Body of pancreas (tissue), 4 donors: ENCODE measurements at regions not wholly inside any gene's neighbourhood (a gene's known extent, or its start where the extent isn't known, plus 50 kb on each side); places are given as distances from the start of the nearest gene placed in this dataset.

Source experiments
- ATAC-seq: fragments of 150-250 bp; one replicate; pipeline ENCODE4 v1.9.1; 2016
- DNase-seq, 4 donors: peaks; one replicate each; pipeline ENCODE4 v3.0.0-alpha.2; 2019
- H3K27ac ChIP-seq, 4 donors: fragments of 200-600 bp; sonication (generic); 1 replicate in 3 of 4; 2 replicates in 1 of 4; pipeline versions ENCODE4 v1.5.1 to v1.6.1; 2016 to 2019; ENCODE audit warnings: mild to moderate bottlenecking in 1 of 4, mixed read lengths in 1 of 4, moderate library complexity in 1 of 4
- H3K27me3 ChIP-seq, 2 donors: fragments of 200-600 bp; sonication (generic); one replicate each; pipeline ENCODE4 v1.6.0; 2016; ENCODE audit warnings: mild to moderate bottlenecking in 1 of 2
- H3K36me3 ChIP-seq, 2 donors: fragments of 200-600 bp; sonication (generic); replicated peaks in 1 of 2; 2 replicates each; pipeline ENCODE4 v1.5.1; 2016; ENCODE audit warnings: low read depth in 2 of 2; ENCODE audit not compliant: insufficient read depth in 1 of 2
- H3K4me1 ChIP-seq: fragments of 200-600 bp; sonication (generic); one replicate; pipeline ENCODE4 v1.6.0; 2016
- H3K4me3 ChIP-seq, 2 donors: fragments of 200-600 bp; sonication (generic); 1 replicate in 1 of 2; 2 replicates in 1 of 2; pipeline ENCODE4 v1.5.1; 2016 to 2019
- H3K9me3 ChIP-seq, 3 donors: fragments of 200-600 bp; sonication (generic); 1 replicate in 2 of 3; 2 replicates in 1 of 3; pipeline ENCODE4 v1.5.1; 2016
- CTCF ChIP-seq, 7 experiments: fragments of 450-650 bp in 4 of 7; fragments of 200-600 bp in 3 of 7; sonication (generic) in 3 of 7; IDR thresholded peaks; one replicate each; pipeline ENCODE4 v1.5.1; 2016 to 2019; ENCODE audit warnings: antibody characterized with exemption in 7 of 7
- POLR2A ChIP-seq, 3 donors: fragments of 450-650 bp; IDR thresholded peaks; one replicate each; pipeline ENCODE4 v1.6.1; 2016; ENCODE audit warnings: antibody characterized with exemption in 3 of 3, mild to moderate bottlenecking in 2 of 3
- WGBS, 2 donors: methylation state at CpG; one replicate each; pipeline ENCODE4 v1.1.5; 2017; 5-methylcytosine and 5-hydroxymethylcytosine counted together
- intact Hi-C: fragments of 100-400 bp; cut with DNase I; formaldehyde crosslinking; loops from one replicate; pipeline ENCODE4 v1.15.1; 2023

DNA sequence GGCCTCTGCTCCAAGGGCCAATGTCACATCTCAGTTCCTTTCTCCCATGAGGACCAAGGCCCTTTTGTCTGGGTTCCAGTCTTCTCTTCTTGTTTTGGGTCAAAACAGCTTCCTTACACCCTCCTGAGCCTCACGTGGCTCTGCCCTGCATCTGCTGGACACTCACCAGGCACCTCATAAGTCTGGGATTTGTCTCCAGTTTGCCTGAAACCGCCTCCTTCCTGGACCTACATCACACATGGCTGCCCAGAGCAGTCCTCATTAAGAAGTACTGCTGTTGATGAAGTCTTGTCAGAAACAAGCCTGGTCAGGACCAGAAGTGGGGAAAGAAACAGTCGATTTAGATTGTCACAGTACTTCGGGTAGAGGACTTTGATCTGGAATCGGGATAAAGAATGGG lies 173.4 kb upstream of the BMPER start:
- ATAC-seq (no peak), DNase-seq (no peak)
- Histone ChIP-seq H3K27ac (no peak overlapping the region), H3K4me3 (no peak overlapping the region), H3K9me3 (no peaks in the 10 kb centered on the region), H3K27me3 (no peaks in the 10 kb centered on the region), H3K36me3 (no peaks in the 10 kb centered on the region), H3K4me1 (peaks cover 7% of the 10 kb centered on the region)
- intact Hi-C loops: no loop called here
- TF ChIP-seq CTCF (IDR thresholded peaks at IDR 0.05) (no peak), POLR2A (IDR thresholded peaks at IDR 0.05) (no peak)
- WGBS, 2 donors: 84 to 87% methylated on average over 5 of the region's 5 CpGs

GRCh38 chr7:33732462-33732861 lies 172.9 kb upstream of the BMPER start:
- TF ChIP-seq CTCF (IDR thresholded peaks at IDR 0.05) (no peak), POLR2A (IDR thresholded peaks at IDR 0.05) (no peak)
- 82 to 83% methylated on average over 2 of the region's 2 CpGs for WGBS, 2 donors
- H3K9me3 ChIP-seq: no peaks in the 10 kb centered on the region
- DNase-seq (no peak), ATAC-seq (no peak)
- intact Hi-C loops: no loop called here
- no peak overlapping the region for H3K4me3 ChIP-seq
- H3K4me1 ChIP-seq: peaks cover 7% of the 10 kb centered on the region
- H3K27me3 ChIP-seq: no peaks in the 10 kb centered on the region
- H3K36me3 ChIP-seq: no peaks in the 10 kb centered on the region
- no peak overlapping the region for H3K27ac ChIP-seq

GRCh38 chr7:33733870-33734650 lies 171.3 kb upstream of the BMPER start:
- intact Hi-C loops: no loop called here
- ATAC-seq (peak; percentile 94), DNase-seq (peak; percentile 60 to 72 (median 64))
- WGBS, 2 donors: 60 to 66% methylated on average over 16 of the region's 16 CpGs
- H3K4me3 ChIP-seq: no peak overlapping the region
- TF ChIP-seq CTCF (IDR thresholded peaks at IDR 0.05) (no peak), POLR2A (IDR thresholded peaks at IDR 0.05) (peak in 1 of 3 donors; percentile 34)
- H3K27me3 ChIP-seq: no peaks in the 10 kb centered on the region
- no peak overlapping the region for H3K27ac ChIP-seq
- H3K36me3 ChIP-seq: no peaks in the 10 kb centered on the region
- no peaks in the 10 kb centered on the region for H3K9me3 ChIP-seq
- H3K4me1 ChIP-seq: peaks cover 7% of the 10 kb centered on the region

DNA sequence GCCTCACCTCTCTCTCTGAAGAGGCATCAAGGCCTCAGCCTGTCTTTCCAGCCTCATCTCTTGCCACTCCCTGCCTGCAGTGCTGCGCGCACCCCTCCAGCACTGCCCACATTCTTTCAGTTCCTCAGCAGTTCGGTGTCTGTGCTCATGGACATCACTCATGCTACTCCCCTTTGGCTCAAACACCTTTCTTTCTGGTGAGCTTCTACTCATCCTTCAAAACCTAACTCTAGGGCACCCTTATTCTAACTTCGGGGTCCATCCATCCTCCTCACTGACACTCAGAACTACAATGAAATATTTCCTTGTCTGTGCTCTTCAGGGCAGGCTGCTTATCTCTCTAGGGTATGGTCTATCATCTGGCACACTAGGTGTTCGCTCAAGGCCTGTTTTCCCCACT lies 169.9 kb upstream of the BMPER start:
- DNase-seq (no peak), ATAC-seq (no peak)
- no peak for TF ChIP-seq CTCF (IDR thresholded peaks at IDR 0.05)
- no peak for TF ChIP-seq POLR2A (IDR thresholded peaks at IDR 0.05)
- 92 to 97% methylated on average over 5 of the region's 5 CpGs for WGBS, 2 donors
- no peak overlapping the region for H3K4me3 ChIP-seq
- no peaks in the 10 kb centered on the region for H3K9me3 ChIP-seq
- peaks cover 7% of the 10 kb centered on the region for H3K4me1 ChIP-seq
- no peak overlapping the region for H3K27ac ChIP-seq
- intact Hi-C loops: no loop called here
- H3K36me3 ChIP-seq: no peaks in the 10 kb centered on the region
- no peaks in the 10 kb centered on the region for H3K27me3 ChIP-seq
